GM12873 (cell line): ENCODE measurements at regions not wholly inside any gene's neighbourhood (a gene's known extent, or its start where the extent isn't known, plus 50 kb on each side); places are given as distances from the start of the nearest gene placed in this dataset.

ENCODE experiments used
- TF ChIP-seq, protein P1 (sequence below): IDR thresholded peaks from 2 replicates; pipeline ENCODE4 v1.5.1; 2012; ENCODE audit warnings: low read depth, mild to moderate bottlenecking, moderate library complexity, low read length, control low read depth; ENCODE audit not compliant: insufficient read depth; ENCODE audit errors: missing control alignments

DNA sequence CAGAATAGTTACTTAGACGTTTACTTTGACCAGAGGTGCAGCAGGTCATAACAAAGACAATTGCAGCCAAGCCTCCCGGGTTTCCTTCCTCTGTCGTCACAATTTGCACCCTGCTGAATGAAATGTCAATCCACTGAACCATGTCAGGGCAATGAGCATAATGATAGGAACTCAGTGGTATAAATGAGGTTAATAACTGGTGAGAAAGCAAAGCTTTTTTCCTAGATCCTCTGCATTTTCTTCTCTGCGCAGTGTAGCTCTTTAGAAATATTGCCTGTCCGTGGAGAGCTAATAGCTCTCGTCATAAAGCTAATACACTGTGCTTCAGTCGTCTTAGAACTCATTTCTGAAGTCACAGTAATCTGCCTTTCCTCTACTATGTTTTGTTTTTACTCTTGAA lies 1960.1 kb upstream of the ADGRL3 start:
- TF ChIP-seq, protein P1, sequence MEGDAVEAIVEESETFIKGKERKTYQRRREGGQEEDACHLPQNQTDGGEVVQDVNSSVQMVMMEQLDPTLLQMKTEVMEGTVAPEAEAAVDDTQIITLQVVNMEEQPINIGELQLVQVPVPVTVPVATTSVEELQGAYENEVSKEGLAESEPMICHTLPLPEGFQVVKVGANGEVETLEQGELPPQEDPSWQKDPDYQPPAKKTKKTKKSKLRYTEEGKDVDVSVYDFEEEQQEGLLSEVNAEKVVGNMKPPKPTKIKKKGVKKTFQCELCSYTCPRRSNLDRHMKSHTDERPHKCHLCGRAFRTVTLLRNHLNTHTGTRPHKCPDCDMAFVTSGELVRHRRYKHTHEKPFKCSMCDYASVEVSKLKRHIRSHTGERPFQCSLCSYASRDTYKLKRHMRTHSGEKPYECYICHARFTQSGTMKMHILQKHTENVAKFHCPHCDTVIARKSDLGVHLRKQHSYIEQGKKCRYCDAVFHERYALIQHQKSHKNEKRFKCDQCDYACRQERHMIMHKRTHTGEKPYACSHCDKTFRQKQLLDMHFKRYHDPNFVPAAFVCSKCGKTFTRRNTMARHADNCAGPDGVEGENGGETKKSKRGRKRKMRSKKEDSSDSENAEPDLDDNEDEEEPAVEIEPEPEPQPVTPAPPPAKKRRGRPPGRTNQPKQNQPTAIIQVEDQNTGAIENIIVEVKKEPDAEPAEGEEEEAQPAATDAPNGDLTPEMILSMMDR = no peak

DNA sequence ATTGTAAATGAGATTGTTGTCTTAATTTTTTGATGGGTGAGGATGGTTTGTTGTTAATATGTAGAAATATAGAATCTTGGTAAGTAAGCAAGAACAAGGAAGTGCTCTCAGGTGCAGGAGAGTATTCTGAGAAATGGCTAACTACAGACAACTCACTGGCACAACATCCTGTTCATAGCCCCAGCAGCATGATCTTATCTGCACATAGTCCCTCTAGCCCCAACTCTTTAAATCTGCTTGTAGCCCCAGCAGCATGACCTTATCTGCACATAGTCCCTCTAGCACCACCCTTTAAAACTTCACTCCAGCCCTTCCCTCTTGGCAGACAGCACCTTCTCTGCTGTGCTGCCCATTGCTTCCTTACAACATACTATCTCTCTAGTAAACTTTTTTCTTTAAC lies 1957.1 kb upstream of the ADGRL3 start:
- TF ChIP-seq, protein P1 = no peak

DNA sequence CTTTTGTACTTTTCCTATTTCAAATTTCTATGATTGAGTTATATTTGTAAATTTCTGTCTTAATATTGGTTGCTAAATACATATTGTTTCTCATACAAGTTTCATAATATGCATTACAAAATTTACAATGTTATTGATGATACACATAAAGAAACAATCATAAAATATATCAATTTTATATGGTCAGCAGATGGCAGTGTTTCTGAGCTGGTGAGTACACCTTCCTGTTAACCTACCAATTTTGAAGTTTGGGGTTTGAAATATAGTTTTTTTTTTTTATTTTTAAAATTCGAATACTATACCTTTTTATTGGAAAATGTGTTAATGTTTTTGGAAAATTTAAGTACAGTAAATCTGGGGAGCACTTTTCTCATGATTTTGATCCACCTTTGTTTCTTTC lies 1953.1 kb upstream of the ADGRL3 start:
- TF ChIP-seq, protein P1 = no peak

DNA sequence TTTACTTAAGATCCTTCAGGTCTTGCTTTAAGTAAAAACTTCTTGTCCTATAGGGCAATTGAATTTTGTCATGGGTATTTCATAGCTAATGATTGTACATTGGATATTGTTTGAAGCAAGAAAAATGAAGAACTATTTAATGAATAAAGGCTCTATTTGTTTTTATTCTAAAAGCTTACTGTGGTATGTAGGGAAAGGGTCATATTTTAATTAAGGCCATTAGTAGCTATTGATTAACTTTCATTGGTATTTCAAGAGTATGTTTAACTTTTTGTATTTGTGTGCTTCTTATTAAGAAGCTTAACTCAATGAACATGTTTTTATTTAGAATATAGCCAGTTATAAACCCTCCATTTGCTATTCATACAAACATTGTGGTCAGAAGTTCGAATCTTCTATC lies 1951.8 kb upstream of the ADGRL3 start:
- TF ChIP-seq, protein P1 = no peak

DNA sequence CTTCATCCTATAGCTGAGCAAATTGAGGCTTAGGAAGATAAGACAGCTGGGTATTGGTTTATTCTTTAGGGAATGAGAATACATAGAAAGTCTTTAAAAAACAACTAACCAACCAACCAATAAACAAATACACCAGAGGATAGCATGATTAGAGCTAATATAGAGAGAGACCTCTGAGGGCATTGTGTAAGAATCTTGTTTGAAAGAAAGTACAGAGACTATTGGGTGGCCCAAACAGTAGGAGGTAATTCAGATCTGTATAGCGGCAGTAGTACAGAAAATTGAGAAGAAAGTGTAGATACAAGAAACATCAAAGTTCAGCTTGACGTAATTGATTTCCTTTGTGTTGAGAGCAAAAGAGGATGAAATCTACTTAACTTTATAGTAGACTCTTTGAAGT lies 1951.0 kb upstream of the ADGRL3 start:
- TF ChIP-seq, protein P1 = no peak

DNA sequence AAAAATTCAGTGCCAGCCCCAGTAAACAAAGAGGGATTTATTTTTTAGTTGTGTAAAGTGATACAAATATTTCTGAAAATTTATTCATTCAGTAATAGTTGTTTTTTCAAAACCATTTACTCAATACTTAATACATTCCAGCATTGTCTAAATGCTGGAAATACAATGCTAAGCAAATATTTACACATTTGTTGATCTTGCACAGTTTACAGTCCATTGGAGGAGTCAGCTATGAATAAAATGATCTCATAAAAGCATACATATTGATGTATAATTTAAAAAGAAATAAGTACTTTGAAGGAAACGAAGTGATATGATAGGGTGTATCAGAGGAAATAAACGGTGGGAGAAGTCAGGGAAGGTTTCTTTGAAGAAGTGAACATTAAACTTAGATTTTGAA lies 1942.1 kb upstream of the ADGRL3 start:
- TF ChIP-seq, protein P1 = no peak

DNA sequence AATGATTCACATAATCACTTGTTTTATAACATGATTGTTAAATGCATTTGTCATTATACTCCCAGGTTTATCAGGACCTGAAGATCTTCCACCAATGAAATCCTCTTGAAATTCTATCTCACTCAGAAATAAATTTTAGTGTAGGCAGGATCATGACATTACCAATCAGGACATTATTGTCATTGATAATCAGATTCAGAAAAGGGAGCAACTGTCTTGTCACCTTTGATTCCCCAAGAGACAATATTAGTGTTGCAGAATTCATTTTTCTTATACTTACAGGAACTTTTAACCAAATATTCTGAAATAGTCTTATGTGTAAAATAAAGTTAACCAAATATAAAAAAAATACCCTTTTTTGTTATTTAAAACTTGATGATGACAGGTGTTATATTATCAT lies 1892.5 kb upstream of the ADGRL3 start:
- TF ChIP-seq, protein P1 = no peak

DNA sequence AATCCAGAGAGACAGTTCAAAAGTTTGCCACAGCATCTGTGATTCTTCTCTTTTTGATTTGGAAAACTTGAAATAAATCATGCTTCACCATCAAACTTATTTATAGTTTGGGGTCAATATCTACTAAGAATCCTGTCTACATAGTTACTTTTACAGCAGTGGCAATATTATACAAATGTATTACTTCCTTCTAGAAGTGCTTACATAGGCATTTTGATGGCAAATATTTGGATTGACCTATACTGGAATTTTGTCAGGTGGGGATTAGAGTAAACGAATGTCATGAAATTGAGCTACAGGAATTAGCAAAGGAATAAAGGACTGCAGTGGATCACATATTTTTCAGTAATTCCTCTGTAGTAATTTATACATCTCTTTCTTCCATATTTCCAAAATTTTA lies 1885.5 kb upstream of the ADGRL3 start:
- TF ChIP-seq, protein P1 = no peak
